ENCODE measurements at regions not wholly inside any gene's neighbourhood (a gene's known extent, or its start where the extent isn't known, plus 50 kb on each side); places are given as distances from the start of the nearest gene placed in this dataset.

DNA sequence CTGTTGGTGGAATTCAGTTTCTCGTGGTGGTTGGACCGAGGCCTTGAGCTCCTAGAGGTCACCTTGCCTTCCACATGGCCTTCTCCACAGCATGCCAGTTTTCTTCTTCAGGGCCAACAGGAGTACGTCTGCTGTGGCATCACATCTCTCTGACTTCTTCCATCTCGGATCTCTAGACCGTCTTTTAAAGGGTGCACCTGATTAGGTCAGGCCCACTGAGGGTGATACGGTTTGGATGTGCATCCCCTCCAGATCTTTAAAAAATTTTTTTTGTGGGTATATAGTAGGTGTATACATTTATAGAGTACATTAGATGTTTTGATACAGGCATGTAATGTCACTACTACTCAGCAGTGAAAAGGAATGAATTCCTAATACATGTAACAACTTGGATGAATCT lies 58.3 kb upstream of the BRD7 start:
- Histone ChIP-seq H3K9me3 (ENCODE audit: low read length) (no peaks in the 10 kb centered on the region), H3F3A (ENCODE audit: insufficient read depth, low read length, poor library complexity, severe bottlenecking) (no peaks in the 10 kb centered on the region), H3K27me3 (ENCODE audit: insufficient read depth, low read depth, low read length) (no peaks in the 10 kb centered on the region), H3K4me3 (ENCODE audit: low read length) (no peak overlapping the region), H4K20me1 (ENCODE audit: insufficient read depth) (no peaks in the 10 kb centered on the region), H3K79me2 (replicated peaks; ENCODE audit: insufficient read depth, low read length) (no peaks in the 10 kb centered on the region), H2AFZ (ENCODE audit: low read depth, low read length) (no peak overlapping the region), H3K9ac (ENCODE audit: low read length) (no peak overlapping the region), H3K36me3 (ENCODE audit: insufficient read depth, low read length) (no peaks in the 10 kb centered on the region), H3K9me2 (ENCODE audit: insufficient read depth, low read length) (no peaks in the 10 kb centered on the region), H3K4me2 (ENCODE audit: low read length) (no peak overlapping the region), H3K27ac (ENCODE audit: low read length) (no peak overlapping the region)
- TF ChIP-seq EP300 (conservative IDR thresholded peaks at IDR 0.05; ENCODE audit: poor library complexity, severe bottlenecking): no peak
- no peak for TF ChIP-seq RAD21 (conservative IDR thresholded peaks at IDR 0.05)
- TF ChIP-seq, protein P1, sequence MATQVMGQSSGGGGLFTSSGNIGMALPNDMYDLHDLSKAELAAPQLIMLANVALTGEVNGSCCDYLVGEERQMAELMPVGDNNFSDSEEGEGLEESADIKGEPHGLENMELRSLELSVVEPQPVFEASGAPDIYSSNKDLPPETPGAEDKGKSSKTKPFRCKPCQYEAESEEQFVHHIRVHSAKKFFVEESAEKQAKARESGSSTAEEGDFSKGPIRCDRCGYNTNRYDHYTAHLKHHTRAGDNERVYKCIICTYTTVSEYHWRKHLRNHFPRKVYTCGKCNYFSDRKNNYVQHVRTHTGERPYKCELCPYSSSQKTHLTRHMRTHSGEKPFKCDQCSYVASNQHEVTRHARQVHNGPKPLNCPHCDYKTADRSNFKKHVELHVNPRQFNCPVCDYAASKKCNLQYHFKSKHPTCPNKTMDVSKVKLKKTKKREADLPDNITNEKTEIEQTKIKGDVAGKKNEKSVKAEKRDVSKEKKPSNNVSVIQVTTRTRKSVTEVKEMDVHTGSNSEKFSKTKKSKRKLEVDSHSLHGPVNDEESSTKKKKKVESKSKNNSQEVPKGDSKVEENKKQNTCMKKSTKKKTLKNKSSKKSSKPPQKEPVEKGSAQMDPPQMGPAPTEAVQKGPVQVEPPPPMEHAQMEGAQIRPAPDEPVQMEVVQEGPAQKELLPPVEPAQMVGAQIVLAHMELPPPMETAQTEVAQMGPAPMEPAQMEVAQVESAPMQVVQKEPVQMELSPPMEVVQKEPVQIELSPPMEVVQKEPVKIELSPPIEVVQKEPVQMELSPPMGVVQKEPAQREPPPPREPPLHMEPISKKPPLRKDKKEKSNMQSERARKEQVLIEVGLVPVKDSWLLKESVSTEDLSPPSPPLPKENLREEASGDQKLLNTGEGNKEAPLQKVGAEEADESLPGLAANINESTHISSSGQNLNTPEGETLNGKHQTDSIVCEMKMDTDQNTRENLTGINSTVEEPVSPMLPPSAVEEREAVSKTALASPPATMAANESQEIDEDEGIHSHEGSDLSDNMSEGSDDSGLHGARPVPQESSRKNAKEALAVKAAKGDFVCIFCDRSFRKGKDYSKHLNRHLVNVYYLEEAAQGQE (IDR thresholded peaks at IDR 0.05; ENCODE audit: borderline replicate concordance): no peak
- TF ChIP-seq MXI1 (conservative IDR thresholded peaks at IDR 0.05; ENCODE audit: poor library complexity, severe bottlenecking): no peak
- TF ChIP-seq EZH2 (IDR thresholded peaks at IDR 0.05; ENCODE audit: borderline replicate concordance, insufficient read depth, low read length, poor library complexity, severe bottlenecking): no peak
- no peak for TF ChIP-seq TAF1 (IDR thresholded peaks at IDR 0.05; ENCODE audit: low read depth)
- no peak for TF ChIP-seq SMC3 (conservative IDR thresholded peaks at IDR 0.05; ENCODE audit: poor library complexity)
- no peak for TF ChIP-seq POLR2AphosphoS5 (IDR thresholded peaks at IDR 0.05)
- TF ChIP-seq, protein P2, sequence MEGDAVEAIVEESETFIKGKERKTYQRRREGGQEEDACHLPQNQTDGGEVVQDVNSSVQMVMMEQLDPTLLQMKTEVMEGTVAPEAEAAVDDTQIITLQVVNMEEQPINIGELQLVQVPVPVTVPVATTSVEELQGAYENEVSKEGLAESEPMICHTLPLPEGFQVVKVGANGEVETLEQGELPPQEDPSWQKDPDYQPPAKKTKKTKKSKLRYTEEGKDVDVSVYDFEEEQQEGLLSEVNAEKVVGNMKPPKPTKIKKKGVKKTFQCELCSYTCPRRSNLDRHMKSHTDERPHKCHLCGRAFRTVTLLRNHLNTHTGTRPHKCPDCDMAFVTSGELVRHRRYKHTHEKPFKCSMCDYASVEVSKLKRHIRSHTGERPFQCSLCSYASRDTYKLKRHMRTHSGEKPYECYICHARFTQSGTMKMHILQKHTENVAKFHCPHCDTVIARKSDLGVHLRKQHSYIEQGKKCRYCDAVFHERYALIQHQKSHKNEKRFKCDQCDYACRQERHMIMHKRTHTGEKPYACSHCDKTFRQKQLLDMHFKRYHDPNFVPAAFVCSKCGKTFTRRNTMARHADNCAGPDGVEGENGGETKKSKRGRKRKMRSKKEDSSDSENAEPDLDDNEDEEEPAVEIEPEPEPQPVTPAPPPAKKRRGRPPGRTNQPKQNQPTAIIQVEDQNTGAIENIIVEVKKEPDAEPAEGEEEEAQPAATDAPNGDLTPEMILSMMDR (IDR thresholded peaks at IDR 0.05; ENCODE audit: poor library complexity, severe bottlenecking): no peak

DNA sequence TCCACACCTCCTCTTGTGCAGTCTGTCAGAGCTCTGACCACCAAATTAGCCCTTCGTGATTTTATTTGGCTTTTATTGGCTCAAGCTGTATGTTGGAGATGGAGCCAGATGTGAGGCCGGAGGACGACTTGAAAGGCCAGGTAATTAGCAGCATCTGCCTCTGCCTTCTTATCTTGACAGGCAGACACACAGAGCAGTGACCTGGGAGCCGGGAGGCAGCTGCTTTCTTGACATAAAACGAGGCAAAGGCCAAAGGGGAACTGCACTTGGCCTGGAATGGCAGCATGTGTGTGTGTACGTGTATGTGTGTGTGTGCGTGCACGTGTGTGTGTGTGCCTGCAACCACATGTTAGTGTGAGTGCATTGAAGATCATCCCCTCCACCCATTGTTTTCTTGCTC lies 56.9 kb upstream of the BRD7 start:
- Histone ChIP-seq H3K9ac (ENCODE audit: low read length) (no peak overlapping the region), H3K4me3 (ENCODE audit: low read length) (no peak overlapping the region), H3K9me3 (ENCODE audit: low read length) (no peaks in the 10 kb centered on the region), H3K4me2 (ENCODE audit: low read length) (no peak overlapping the region), H3K27me3 (ENCODE audit: insufficient read depth, low read depth, low read length) (no peaks in the 10 kb centered on the region), H3K79me2 (replicated peaks; ENCODE audit: insufficient read depth, low read length) (no peaks in the 10 kb centered on the region), H4K20me1 (ENCODE audit: insufficient read depth) (no peaks in the 10 kb centered on the region), H3K36me3 (ENCODE audit: insufficient read depth, low read length) (no peaks in the 10 kb centered on the region), H2AFZ (ENCODE audit: low read depth, low read length) (no peak overlapping the region), H3K27ac (ENCODE audit: low read length) (no peak overlapping the region), H3K9me2 (ENCODE audit: insufficient read depth, low read length) (no peaks in the 10 kb centered on the region), H3F3A (ENCODE audit: insufficient read depth, low read length, poor library complexity, severe bottlenecking) (no peaks in the 10 kb centered on the region)
- TF ChIP-seq EP300 (conservative IDR thresholded peaks at IDR 0.05; ENCODE audit: poor library complexity, severe bottlenecking): no peak
- TF ChIP-seq POLR2AphosphoS5 (IDR thresholded peaks at IDR 0.05): no peak
- TF ChIP-seq, protein P1 (IDR thresholded peaks at IDR 0.05; ENCODE audit: borderline replicate concordance): no peak
- no peak for TF ChIP-seq MXI1 (conservative IDR thresholded peaks at IDR 0.05; ENCODE audit: poor library complexity, severe bottlenecking)
- no peak for TF ChIP-seq EZH2 (IDR thresholded peaks at IDR 0.05; ENCODE audit: borderline replicate concordance, insufficient read depth, low read length, poor library complexity, severe bottlenecking)
- TF ChIP-seq RAD21 (conservative IDR thresholded peaks at IDR 0.05): no peak
- TF ChIP-seq, protein P2 (IDR thresholded peaks at IDR 0.05; ENCODE audit: poor library complexity, severe bottlenecking): no peak
